ENCODE measurements at regions not wholly inside any gene's neighbourhood (a gene's known extent, or its start where the extent isn't known, plus 50 kb on each side); places are given as distances from the start of the nearest gene placed in this dataset.

- DNase-seq (no peak), ATAC-seq (no peak)
- H3K9me3 Mint-ChIP-seq (ENCODE audit: insufficient read depth) = no peaks in the 10 kb centered on the region
- H3K4me1 Mint-ChIP-seq (ENCODE audit: low read depth) = no peaks in the 10 kb centered on the region
- no peaks in the 10 kb centered on the region for H3K36me3 Mint-ChIP-seq (ENCODE audit: low read depth)
- H3K27me3 Mint-ChIP-seq (ENCODE audit: low read depth) = no peaks in the 10 kb centered on the region
- H3K27ac Mint-ChIP-seq = no peak overlapping the region
- ChIA-PET CTCF (no interaction called here), POLR2A (no interaction called here)
- H3K4me3 Mint-ChIP-seq = no peak overlapping the region
Observed at GRCh38 chr12:111253213-111253612, 115.7 kb downstream of the PHETA1 start.

GRCh38 chr12:111251787-111252186 is 117.1 kb downstream of the PHETA1 start:
- Mint-ChIP-seq H3K4me1 (ENCODE audit: low read depth) (no peaks in the 10 kb centered on the region), H3K4me3 (no peak overlapping the region), H3K27me3 (ENCODE audit: low read depth) (no peaks in the 10 kb centered on the region), H3K27ac (no peak overlapping the region), H3K9me3 (ENCODE audit: insufficient read depth) (no peaks in the 10 kb centered on the region), H3K36me3 (ENCODE audit: low read depth) (no peaks in the 10 kb centered on the region)
- DNase-seq = no peak
- ChIA-PET POLR2A (no interaction called here), CTCF (no interaction called here)
- no peak for ATAC-seq

GRCh38 chr12:111251058-111251730 is 117.7 kb downstream of the PHETA1 start:
- ATAC-seq (no peak), DNase-seq (no peak)
- no peaks in the 10 kb centered on the region for H3K9me3 Mint-ChIP-seq (ENCODE audit: insufficient read depth)
- H3K36me3 Mint-ChIP-seq (ENCODE audit: low read depth) = no peaks in the 10 kb centered on the region
- no peaks in the 10 kb centered on the region for H3K4me1 Mint-ChIP-seq (ENCODE audit: low read depth)
- no peak overlapping the region for H3K27ac Mint-ChIP-seq
- no peaks in the 10 kb centered on the region for H3K27me3 Mint-ChIP-seq (ENCODE audit: low read depth)
- ChIA-PET CTCF (no interaction called here), POLR2A (no interaction called here)
- no peak overlapping the region for H3K4me3 Mint-ChIP-seq

GRCh38 chr12:111250251-111250881 is 118.5 kb downstream of the PHETA1 start:
- H3K36me3 Mint-ChIP-seq (ENCODE audit: low read depth) = no peaks in the 10 kb centered on the region
- no peak overlapping the region for H3K27ac Mint-ChIP-seq
- no peak overlapping the region for H3K4me3 Mint-ChIP-seq
- ChIA-PET CTCF (no interaction called here), POLR2A (no interaction called here)
- ATAC-seq (no peak), DNase-seq (no peak)
- no peaks in the 10 kb centered on the region for H3K9me3 Mint-ChIP-seq (ENCODE audit: insufficient read depth)
- no peaks in the 10 kb centered on the region for H3K27me3 Mint-ChIP-seq (ENCODE audit: low read depth)
- H3K4me1 Mint-ChIP-seq (ENCODE audit: low read depth) = no peaks in the 10 kb centered on the region

GRCh38 chr12:111249757-111250156 is 119.1 kb downstream of the PHETA1 start:
- Mint-ChIP-seq H3K27me3 (ENCODE audit: low read depth) (no peaks in the 10 kb centered on the region), H3K9me3 (ENCODE audit: insufficient read depth) (no peaks in the 10 kb centered on the region), H3K4me3 (no peak overlapping the region), H3K36me3 (ENCODE audit: low read depth) (no peaks in the 10 kb centered on the region), H3K27ac (no peak overlapping the region), H3K4me1 (ENCODE audit: low read depth) (no peaks in the 10 kb centered on the region)
- DNase-seq (no peak), ATAC-seq (no peak)
- CTCF ChIA-PET = no interaction called here
- POLR2A ChIA-PET = no interaction called here

- Mint-ChIP-seq H3K36me3 (ENCODE audit: low read depth) (no peaks in the 10 kb centered on the region), H3K27me3 (ENCODE audit: low read depth) (no peaks in the 10 kb centered on the region), H3K27ac (no peak overlapping the region), H3K9me3 (ENCODE audit: insufficient read depth) (no peaks in the 10 kb centered on the region), H3K4me1 (ENCODE audit: low read depth) (no peaks in the 10 kb centered on the region), H3K4me3 (no peak overlapping the region)
- POLR2A ChIA-PET = no interaction called here
- DNase-seq (no peak), ATAC-seq (no peak)
- CTCF ChIA-PET = no interaction called here
Observed at GRCh38 chr12:111249018-111249370, 119.9 kb downstream of the PHETA1 start.

- Mint-ChIP-seq H3K27me3 (ENCODE audit: low read depth) (no peaks in the 10 kb centered on the region), H3K4me1 (ENCODE audit: low read depth) (no peaks in the 10 kb centered on the region), H3K36me3 (ENCODE audit: low read depth) (no peaks in the 10 kb centered on the region), H3K27ac (no peak overlapping the region), H3K4me3 (no peak overlapping the region), H3K9me3 (ENCODE audit: insufficient read depth) (no peaks in the 10 kb centered on the region)
- ChIA-PET POLR2A (no interaction called here), CTCF (no interaction called here)
- no peak for ATAC-seq
- no peak for DNase-seq
Observed at GRCh38 chr12:111248236-111249017, 120.5 kb downstream of the PHETA1 start.

- ChIA-PET CTCF (no interaction called here), POLR2A (no interaction called here)
- no peaks in the 10 kb centered on the region for H3K36me3 Mint-ChIP-seq (ENCODE audit: low read depth)
- no peaks in the 10 kb centered on the region for H3K4me1 Mint-ChIP-seq (ENCODE audit: low read depth)
- DNase-seq (no peak), ATAC-seq (no peak)
- H3K4me3 Mint-ChIP-seq = no peak overlapping the region
- peaks cover 5% of the 10 kb centered on the region for H3K9me3 Mint-ChIP-seq (ENCODE audit: insufficient read depth)
- H3K27me3 Mint-ChIP-seq (ENCODE audit: low read depth) = no peaks in the 10 kb centered on the region
- no peak overlapping the region for H3K27ac Mint-ChIP-seq
Observed at GRCh38 chr12:111247083-111247783, 121.7 kb downstream of the PHETA1 start.

GRCh38 chr12:111246477-111247011 is 122.4 kb downstream of the PHETA1 start:
- ChIA-PET POLR2A (no interaction called here), CTCF (no interaction called here)
- no peak for DNase-seq
- Mint-ChIP-seq H3K9me3 (ENCODE audit: insufficient read depth) (peaks cover 5% of the 10 kb centered on the region), H3K4me1 (ENCODE audit: low read depth) (no peaks in the 10 kb centered on the region), H3K36me3 (ENCODE audit: low read depth) (no peaks in the 10 kb centered on the region), H3K27me3 (ENCODE audit: low read depth) (no peaks in the 10 kb centered on the region), H3K4me3 (no peak overlapping the region), H3K27ac (no peak overlapping the region)
- no peak for ATAC-seq

GRCh38 chr12:111245701-111246476 is 123.0 kb downstream of the PHETA1 start:
- Mint-ChIP-seq H3K27me3 (ENCODE audit: low read depth) (no peaks in the 10 kb centered on the region), H3K27ac (no peak overlapping the region), H3K9me3 (ENCODE audit: insufficient read depth) (peaks cover 5% of the 10 kb centered on the region), H3K4me3 (no peak overlapping the region), H3K4me1 (ENCODE audit: low read depth) (no peaks in the 10 kb centered on the region), H3K36me3 (ENCODE audit: low read depth) (no peaks in the 10 kb centered on the region)
- ATAC-seq = no peak
- no peak for DNase-seq
- POLR2A ChIA-PET = no interaction called here
- CTCF ChIA-PET = no interaction called here

- DNase-seq (no peak), ATAC-seq (no peak)
- H3K27ac Mint-ChIP-seq = no peak overlapping the region
- POLR2A ChIA-PET = no interaction called here
- H3K36me3 Mint-ChIP-seq (ENCODE audit: low read depth) = no peaks in the 10 kb centered on the region
- no peaks in the 10 kb centered on the region for H3K4me1 Mint-ChIP-seq (ENCODE audit: low read depth)
- CTCF ChIA-PET = no interaction called here
- H3K9me3 Mint-ChIP-seq (ENCODE audit: insufficient read depth) = peaks cover 5% of the 10 kb centered on the region
- H3K27me3 Mint-ChIP-seq (ENCODE audit: low read depth) = no peaks in the 10 kb centered on the region
- H3K4me3 Mint-ChIP-seq = no peak overlapping the region
Observed at GRCh38 chr12:111244673-111245072, 124.2 kb downstream of the PHETA1 start.
